ENCODE measurements at regions not wholly inside any gene's neighbourhood (a gene's known extent, or its start where the extent isn't known, plus 50 kb on each side); places are given as distances from the start of the nearest gene placed in this dataset.
A peak's percentile ranks its signal among the peaks of the same experiment; 100 is the strongest.

- no peak for ATAC-seq (ENCODE audit: low read depth)
- TF ChIP-seq, protein P1, sequence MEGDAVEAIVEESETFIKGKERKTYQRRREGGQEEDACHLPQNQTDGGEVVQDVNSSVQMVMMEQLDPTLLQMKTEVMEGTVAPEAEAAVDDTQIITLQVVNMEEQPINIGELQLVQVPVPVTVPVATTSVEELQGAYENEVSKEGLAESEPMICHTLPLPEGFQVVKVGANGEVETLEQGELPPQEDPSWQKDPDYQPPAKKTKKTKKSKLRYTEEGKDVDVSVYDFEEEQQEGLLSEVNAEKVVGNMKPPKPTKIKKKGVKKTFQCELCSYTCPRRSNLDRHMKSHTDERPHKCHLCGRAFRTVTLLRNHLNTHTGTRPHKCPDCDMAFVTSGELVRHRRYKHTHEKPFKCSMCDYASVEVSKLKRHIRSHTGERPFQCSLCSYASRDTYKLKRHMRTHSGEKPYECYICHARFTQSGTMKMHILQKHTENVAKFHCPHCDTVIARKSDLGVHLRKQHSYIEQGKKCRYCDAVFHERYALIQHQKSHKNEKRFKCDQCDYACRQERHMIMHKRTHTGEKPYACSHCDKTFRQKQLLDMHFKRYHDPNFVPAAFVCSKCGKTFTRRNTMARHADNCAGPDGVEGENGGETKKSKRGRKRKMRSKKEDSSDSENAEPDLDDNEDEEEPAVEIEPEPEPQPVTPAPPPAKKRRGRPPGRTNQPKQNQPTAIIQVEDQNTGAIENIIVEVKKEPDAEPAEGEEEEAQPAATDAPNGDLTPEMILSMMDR (IDR thresholded peaks at IDR 0.05; ENCODE audit: poor library complexity, severe bottlenecking) = no peak
Observed at GRCh38 chrY:8202837-8203236, 1134.4 kb upstream of the TSPY4 start.

GRCh38 chrY:8241144-8241543 lies 1096.1 kb upstream of the TSPY4 start:
- H3K27me3 ChIP-seq (ENCODE audit: insufficient read depth, poor library complexity, severe bottlenecking) = no peaks in the 10 kb centered on the region
- H3K27ac ChIP-seq (ENCODE audit: poor library complexity, severe bottlenecking) = no peak overlapping the region
- TF ChIP-seq, protein P1 (IDR thresholded peaks at IDR 0.05; ENCODE audit: poor library complexity, severe bottlenecking) = no peak
- no peak for ATAC-seq (ENCODE audit: low read depth)
- no peak overlapping the region for H3K4me3 ChIP-seq (ENCODE audit: severe bottlenecking)
- DNase-seq (ENCODE audit: low spot score) = no peak
- H3K36me3 ChIP-seq (ENCODE audit: low read depth) = no peaks in the 10 kb centered on the region
- no peaks in the 10 kb centered on the region for H3K4me1 ChIP-seq (ENCODE audit: insufficient read depth, poor library complexity, severe bottlenecking)
- no peaks in the 10 kb centered on the region for H3K9me3 ChIP-seq (ENCODE audit: severe bottlenecking)

More at GRCh38 chrY:8202837-8203236, 1134.4 kb upstream of the TSPY4 start:
- H3K36me3 ChIP-seq (ENCODE audit: low read depth) = no peaks in the 10 kb centered on the region
- no peaks in the 10 kb centered on the region for H3K4me1 ChIP-seq (ENCODE audit: insufficient read depth, poor library complexity, severe bottlenecking)
- H3K4me3 ChIP-seq (ENCODE audit: severe bottlenecking) = no peak overlapping the region
- no peaks in the 10 kb centered on the region for H3K9me3 ChIP-seq (ENCODE audit: severe bottlenecking)
- no peak overlapping the region for H3K27ac ChIP-seq (ENCODE audit: poor library complexity, severe bottlenecking)
- H3K27me3 ChIP-seq (ENCODE audit: insufficient read depth, poor library complexity, severe bottlenecking) = no peaks in the 10 kb centered on the region
- no peak for DNase-seq (ENCODE audit: low spot score)

DNA sequence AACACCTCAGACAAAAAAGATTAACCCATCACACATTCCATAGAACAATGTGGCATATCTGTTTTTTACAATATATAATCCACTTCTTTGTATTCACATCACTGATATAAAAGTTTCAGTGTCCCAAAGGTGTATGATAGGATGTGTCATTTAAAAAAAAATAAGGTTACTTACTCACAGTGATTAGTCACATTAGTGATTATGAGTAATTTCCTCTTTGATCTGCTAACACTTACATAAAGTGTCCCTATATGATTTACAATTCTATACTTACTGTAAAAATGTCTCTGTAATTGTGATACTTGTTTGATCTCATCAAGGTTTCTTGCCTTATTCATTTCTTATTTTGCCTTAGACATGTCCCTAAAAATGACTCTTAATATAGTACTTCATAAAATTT lies 1063.5 kb upstream of the TSPY4 start:
- Histone ChIP-seq H3K4me3 (ENCODE audit: severe bottlenecking) (no peak overlapping the region), H3K4me1 (ENCODE audit: insufficient read depth, poor library complexity, severe bottlenecking) (peaks cover 5% of the 10 kb centered on the region), H3K36me3 (ENCODE audit: low read depth) (no peaks in the 10 kb centered on the region), H3K9me3 (ENCODE audit: severe bottlenecking) (no peaks in the 10 kb centered on the region), H3K27ac (ENCODE audit: poor library complexity, severe bottlenecking) (no peak overlapping the region), H3K27me3 (ENCODE audit: insufficient read depth, poor library complexity, severe bottlenecking) (no peaks in the 10 kb centered on the region)
- no peak for DNase-seq (ENCODE audit: low spot score)
- ATAC-seq (ENCODE audit: low read depth) = peak; percentile 49; the same call in 1 of the 3 replicates
- TF ChIP-seq, protein P1 (IDR thresholded peaks at IDR 0.05; ENCODE audit: poor library complexity, severe bottlenecking) = no peak

DNA sequence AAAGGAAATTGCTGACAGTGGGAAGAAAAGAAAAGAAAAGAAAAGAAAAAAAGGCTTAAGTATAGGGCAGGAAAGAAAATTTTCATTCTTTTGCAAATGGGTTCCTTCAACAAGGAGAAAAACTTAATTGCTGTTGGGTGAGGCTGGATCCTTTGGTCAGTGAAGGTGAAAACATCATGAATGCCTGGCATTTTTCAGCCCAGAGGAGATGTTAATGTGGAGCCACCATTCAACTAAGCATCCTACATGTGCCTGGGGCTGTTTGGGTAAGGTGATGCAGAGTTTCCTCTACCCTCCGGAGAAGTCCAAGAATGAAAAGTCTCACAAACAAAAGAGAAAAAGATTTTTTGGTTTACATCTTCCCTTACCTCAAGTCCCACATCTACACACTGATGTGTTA lies 1032.2 kb upstream of the TSPY4 start:
- Histone ChIP-seq H3K4me1 (ENCODE audit: insufficient read depth, poor library complexity, severe bottlenecking) (no peaks in the 10 kb centered on the region), H3K27ac (ENCODE audit: poor library complexity, severe bottlenecking) (no peak overlapping the region), H3K4me3 (ENCODE audit: severe bottlenecking) (no peak overlapping the region), H3K27me3 (ENCODE audit: insufficient read depth, poor library complexity, severe bottlenecking) (no peaks in the 10 kb centered on the region), H3K9me3 (ENCODE audit: severe bottlenecking) (no peaks in the 10 kb centered on the region), H3K36me3 (ENCODE audit: low read depth) (no peaks in the 10 kb centered on the region)
- no peak for ATAC-seq (ENCODE audit: low read depth)
- TF ChIP-seq, protein P1 (IDR thresholded peaks at IDR 0.05; ENCODE audit: poor library complexity, severe bottlenecking) = no peak
- no peak for DNase-seq (ENCODE audit: low spot score)

- ATAC-seq (ENCODE audit: low read depth) (no peak), DNase-seq (ENCODE audit: low spot score) (no peak)
- Histone ChIP-seq H3K36me3 (ENCODE audit: low read depth) (no peaks in the 10 kb centered on the region), H3K9me3 (ENCODE audit: severe bottlenecking) (no peaks in the 10 kb centered on the region), H3K4me1 (ENCODE audit: insufficient read depth, poor library complexity, severe bottlenecking) (no peaks in the 10 kb centered on the region), H3K4me3 (ENCODE audit: severe bottlenecking) (no peak overlapping the region), H3K27me3 (ENCODE audit: insufficient read depth, poor library complexity, severe bottlenecking) (no peaks in the 10 kb centered on the region), H3K27ac (ENCODE audit: poor library complexity, severe bottlenecking) (no peak overlapping the region)
- TF ChIP-seq, protein P1 (IDR thresholded peaks at IDR 0.05; ENCODE audit: poor library complexity, severe bottlenecking) = no peak
Observed at GRCh38 chrY:8324113-8324512, 1013.2 kb upstream of the TSPY4 start.

Data from RWPE2 (cell line).